Progenitor cell of endocrine pancreas (in vitro differentiated cells): ENCODE measurements at regions not wholly inside any gene's neighbourhood (a gene's known extent, or its start where the extent isn't known, plus 50 kb on each side); places are given as distances from the start of the nearest gene placed in this dataset.

Experiments
- DNase-seq: peaks from one replicate; pipeline ENCODE4 v3.0.0; 2021; ENCODE audit warnings: low spot score; ENCODE audit not compliant: unreplicated experiment
- H3K27ac Mint-ChIP-seq: 2 replicates; pipeline ENCODE4 v1.8.0; 2021; ENCODE audit warnings: mild to moderate bottlenecking, moderate library complexity, mixed read lengths
- H3K27me3 Mint-ChIP-seq: 2 replicates; pipeline ENCODE4 v1.8.0; 2021; ENCODE audit warnings: mixed read lengths
- H3K36me3 Mint-ChIP-seq: 2 replicates; pipeline ENCODE4 v1.8.0; 2022; ENCODE audit warnings: mixed read lengths; ENCODE audit not compliant: insufficient read depth
- H3K4me1 Mint-ChIP-seq: 2 replicates; pipeline ENCODE4 v1.8.0; 2021; ENCODE audit warnings: low read depth, mixed read lengths
- H3K4me3 Mint-ChIP-seq: 2 replicates; pipeline ENCODE4 v1.8.0; 2021; ENCODE audit warnings: low read depth, mild to moderate bottlenecking, moderate library complexity, mixed read lengths
- H3K9me3 Mint-ChIP-seq: 2 replicates; pipeline ENCODE4 v1.8.0; 2021; ENCODE audit warnings: low read depth, mixed read lengths
- TF ChIP-seq, protein P1 (sequence below): fragments of 200-600 bp; sonication (generic); IDR thresholded peaks from one replicate; pipeline ENCODE4 v1.5.0; 2021; ENCODE audit warnings: antibody characterized with exemption, mild to moderate bottlenecking; ENCODE audit not compliant: unreplicated experiment

DNA sequence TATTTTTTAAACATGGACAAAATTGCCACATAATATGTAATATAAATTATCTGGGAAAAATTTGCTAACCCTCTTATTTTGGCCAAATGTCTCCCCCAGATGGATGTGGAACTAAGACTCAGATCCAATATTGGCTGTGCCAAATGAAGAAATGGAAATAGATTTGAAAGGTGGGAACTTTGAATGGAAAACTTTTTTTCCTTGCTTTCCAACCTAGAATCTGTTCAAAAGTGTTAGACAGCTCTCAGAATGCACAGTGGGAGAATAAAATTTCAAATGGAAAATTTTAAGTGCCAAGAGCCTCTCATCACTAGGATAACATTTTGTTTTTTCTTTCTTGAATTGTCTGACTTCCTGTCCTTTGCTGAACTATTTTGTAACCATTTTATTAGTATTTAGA is 142.6 kb upstream of the GAS1 start:
- H3K4me3 Mint-ChIP-seq: no peak overlapping the region
- no peaks in the 10 kb centered on the region for H3K36me3 Mint-ChIP-seq

DNA sequence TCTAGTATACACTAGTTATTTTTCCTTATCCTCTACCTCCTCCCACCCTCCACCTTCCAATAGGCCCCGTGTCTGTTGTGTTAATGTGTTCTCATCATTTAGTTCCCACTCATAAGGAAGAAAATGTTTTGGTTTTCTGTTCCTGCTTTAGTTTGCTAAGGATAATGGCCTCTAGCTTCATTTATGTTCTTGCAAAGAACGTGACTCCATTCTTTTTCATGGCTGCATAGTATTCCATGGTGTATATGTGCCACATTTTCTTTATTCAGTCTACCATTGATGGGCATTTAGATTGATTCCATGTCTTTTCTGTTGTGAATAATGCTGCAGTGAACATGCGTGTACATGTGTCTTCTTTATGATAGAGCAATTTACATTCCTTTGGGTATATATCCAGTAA is 146.5 kb upstream of the GAS1 start:
- Mint-ChIP-seq H3K4me3 (no peak overlapping the region), H3K36me3 (no peaks in the 10 kb centered on the region), H3K4me1 (peaks cover 3% of the 10 kb centered on the region), H3K9me3 (no peaks in the 10 kb centered on the region), H3K27ac (no peak overlapping the region), H3K27me3 (no peaks in the 10 kb centered on the region)
- no peak for DNase-seq
- TF ChIP-seq, protein P1, sequence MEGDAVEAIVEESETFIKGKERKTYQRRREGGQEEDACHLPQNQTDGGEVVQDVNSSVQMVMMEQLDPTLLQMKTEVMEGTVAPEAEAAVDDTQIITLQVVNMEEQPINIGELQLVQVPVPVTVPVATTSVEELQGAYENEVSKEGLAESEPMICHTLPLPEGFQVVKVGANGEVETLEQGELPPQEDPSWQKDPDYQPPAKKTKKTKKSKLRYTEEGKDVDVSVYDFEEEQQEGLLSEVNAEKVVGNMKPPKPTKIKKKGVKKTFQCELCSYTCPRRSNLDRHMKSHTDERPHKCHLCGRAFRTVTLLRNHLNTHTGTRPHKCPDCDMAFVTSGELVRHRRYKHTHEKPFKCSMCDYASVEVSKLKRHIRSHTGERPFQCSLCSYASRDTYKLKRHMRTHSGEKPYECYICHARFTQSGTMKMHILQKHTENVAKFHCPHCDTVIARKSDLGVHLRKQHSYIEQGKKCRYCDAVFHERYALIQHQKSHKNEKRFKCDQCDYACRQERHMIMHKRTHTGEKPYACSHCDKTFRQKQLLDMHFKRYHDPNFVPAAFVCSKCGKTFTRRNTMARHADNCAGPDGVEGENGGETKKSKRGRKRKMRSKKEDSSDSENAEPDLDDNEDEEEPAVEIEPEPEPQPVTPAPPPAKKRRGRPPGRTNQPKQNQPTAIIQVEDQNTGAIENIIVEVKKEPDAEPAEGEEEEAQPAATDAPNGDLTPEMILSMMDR: no peak

More for the DNA sequence above, 142.6 kb upstream of the GAS1 start:
- Mint-ChIP-seq H3K9me3 (no peaks in the 10 kb centered on the region), H3K4me1 (no peaks in the 10 kb centered on the region), H3K27ac (no peak overlapping the region), H3K27me3 (no peaks in the 10 kb centered on the region)
- TF ChIP-seq, protein P1: no peak
- no peak for DNase-seq

DNA sequence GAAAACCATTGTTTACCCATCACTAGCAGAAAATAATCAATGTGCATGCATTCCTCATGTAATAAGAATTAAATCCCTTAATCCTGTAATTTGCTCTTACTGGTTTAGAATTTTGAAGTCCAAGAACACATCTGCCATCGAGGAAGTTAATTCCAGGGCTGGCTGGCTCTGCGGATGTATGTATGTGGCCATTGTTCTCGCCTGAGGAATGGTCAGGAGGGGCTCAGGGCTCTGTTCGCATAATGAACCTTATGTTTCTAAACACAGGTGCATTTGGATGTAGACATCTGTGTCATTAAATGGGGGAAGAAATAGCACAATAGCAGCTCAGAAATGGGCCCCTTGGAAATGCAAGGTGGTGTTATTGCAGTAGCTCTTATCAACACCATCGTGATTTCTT is 148.6 kb upstream of the GAS1 start:
- H3K4me3 Mint-ChIP-seq: no peak overlapping the region
- no peak overlapping the region for H3K27ac Mint-ChIP-seq
- no peaks in the 10 kb centered on the region for H3K27me3 Mint-ChIP-seq
- no peaks in the 10 kb centered on the region for H3K9me3 Mint-ChIP-seq
- no peaks in the 10 kb centered on the region for H3K36me3 Mint-ChIP-seq
- TF ChIP-seq, protein P1: no peak
- H3K4me1 Mint-ChIP-seq: peaks cover 3% of the 10 kb centered on the region
- DNase-seq: no peak

DNA sequence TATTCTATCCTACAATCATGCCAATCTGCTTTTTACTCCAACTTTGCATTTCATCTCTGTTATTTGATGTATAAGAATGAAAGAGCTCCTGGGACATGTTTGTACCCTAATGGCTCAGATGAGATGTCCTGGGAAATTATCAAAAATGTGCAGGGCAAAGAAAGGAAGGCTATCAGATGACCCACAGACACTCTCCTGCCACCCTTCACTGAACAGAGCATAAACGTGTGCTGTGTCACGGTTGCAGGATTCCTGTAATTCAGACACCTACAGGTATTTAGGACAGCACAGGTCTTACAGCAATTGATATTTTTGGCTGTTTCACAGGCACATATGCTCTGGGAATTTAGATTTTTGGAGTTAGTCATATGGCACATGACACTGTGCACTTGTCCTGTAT is 149.2 kb upstream of the GAS1 start:
- Mint-ChIP-seq H3K4me1 (peaks cover 3% of the 10 kb centered on the region), H3K36me3 (no peaks in the 10 kb centered on the region), H3K27me3 (no peaks in the 10 kb centered on the region), H3K4me3 (no peak overlapping the region), H3K27ac (no peak overlapping the region), H3K9me3 (no peaks in the 10 kb centered on the region)
- no peak for DNase-seq
- TF ChIP-seq, protein P1: no peak

DNA sequence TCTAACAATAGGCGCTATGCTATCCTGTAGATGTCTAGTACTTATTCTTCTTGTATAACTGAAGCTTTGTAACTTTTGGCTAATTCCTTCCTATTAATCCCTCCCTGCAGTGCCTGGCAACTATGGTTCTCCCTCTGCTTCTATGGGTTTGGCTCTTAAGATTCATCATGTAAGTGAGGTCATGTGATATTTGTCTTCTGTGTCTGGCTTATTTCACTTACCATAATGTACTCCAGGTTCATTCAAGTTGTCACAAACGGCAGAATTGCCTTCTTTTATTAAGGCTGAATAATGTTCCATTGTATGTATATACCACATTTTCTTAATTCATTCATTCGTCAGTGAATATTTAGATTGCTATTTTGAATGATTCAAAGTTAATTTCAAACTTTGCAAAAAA is 149.9 kb upstream of the GAS1 start:
- Mint-ChIP-seq H3K36me3 (no peaks in the 10 kb centered on the region), H3K4me1 (peaks cover 3% of the 10 kb centered on the region), H3K27me3 (no peaks in the 10 kb centered on the region), H3K9me3 (no peaks in the 10 kb centered on the region), H3K27ac (no peak overlapping the region), H3K4me3 (no peak overlapping the region)
- TF ChIP-seq, protein P1: no peak
- no peak for DNase-seq

DNA sequence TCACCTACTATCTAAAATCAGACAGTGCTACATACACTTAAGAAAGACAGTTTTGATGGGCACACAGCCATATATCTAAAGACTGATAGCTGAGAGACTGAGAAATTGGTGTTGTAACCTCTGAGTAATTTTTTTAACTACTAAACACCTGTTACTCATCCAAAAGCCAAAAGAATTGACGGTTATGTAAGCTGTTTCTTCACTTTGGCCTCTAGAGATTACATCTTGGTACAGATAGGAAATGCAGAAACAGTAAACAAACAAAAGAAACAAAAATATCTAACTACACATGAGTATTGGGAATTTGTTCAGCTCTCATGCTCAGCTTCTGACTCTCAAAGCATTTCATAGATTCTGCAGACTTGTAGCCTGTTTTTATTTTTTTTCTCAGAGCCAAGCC is 152.1 kb upstream of the GAS1 start:
- Mint-ChIP-seq H3K27me3 (no peaks in the 10 kb centered on the region), H3K27ac (no peak overlapping the region), H3K4me1 (peaks cover 3% of the 10 kb centered on the region), H3K4me3 (no peak overlapping the region), H3K36me3 (no peaks in the 10 kb centered on the region), H3K9me3 (no peaks in the 10 kb centered on the region)
- TF ChIP-seq, protein P1: no peak
- no peak for DNase-seq
